Sigmoid colon (tissue), 4 donors: ENCODE measurements at regions not wholly inside any gene's neighbourhood (a gene's known extent, or its start where the extent isn't known, plus 50 kb on each side); places are given as distances from the start of the nearest gene placed in this dataset.

Experiments
- EP300 ChIP-seq, 4 donors: sonication (generic); formaldehyde crosslinking; IDR thresholded peaks; one replicate each; pipeline ENCODE4 v1.6.1; 2017; ENCODE audit warnings: antibody characterized with exemption in 4 of 4
- POLR2A ChIP-seq, 2 donors: fragments of 450-650 bp; IDR thresholded peaks; one replicate each; pipeline ENCODE4 v1.6.1; 2016; ENCODE audit warnings: antibody characterized with exemption in 2 of 2, mild to moderate bottlenecking in 2 of 2, moderate library complexity in 2 of 2
- POLR2AphosphoS5 ChIP-seq, 4 donors: sonication (generic); formaldehyde crosslinking; IDR thresholded peaks; one replicate each; pipeline ENCODE4 v1.6.1; 2017; ENCODE audit warnings: antibody characterized with exemption in 4 of 4
- TF ChIP-seq, protein P1 (sequence below), 4 experiments: fragments of 450-650 bp in 3 of 4; fragments of 200-600 bp in 1 of 4; IDR thresholded peaks; one replicate each; pipeline ENCODE4 v1.5.1; 2016 to 2019; ENCODE audit warnings: antibody characterized with exemption in 4 of 4, mild to moderate bottlenecking in 3 of 4, moderate library complexity in 2 of 4

DNA sequence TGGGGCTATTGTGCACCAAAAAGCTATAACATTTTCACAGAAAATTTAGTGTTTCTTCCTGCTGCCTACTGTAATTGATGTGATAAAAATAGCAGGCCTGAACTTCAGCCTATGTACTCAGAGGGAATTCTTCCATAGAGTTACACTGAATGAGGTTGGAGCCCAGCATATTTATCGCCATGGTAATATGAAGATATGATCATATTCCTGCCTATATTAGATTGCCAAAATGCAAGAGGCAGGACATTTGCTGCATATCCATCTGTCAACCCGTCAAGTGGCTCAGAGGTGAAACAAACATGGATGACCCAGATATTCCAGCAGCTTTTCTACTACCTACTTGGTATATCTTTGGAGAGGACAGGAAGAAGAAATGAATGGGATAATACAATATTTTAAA, 1150.6 kb downstream of the TBL1XR1 start:
- TF ChIP-seq, protein P1, sequence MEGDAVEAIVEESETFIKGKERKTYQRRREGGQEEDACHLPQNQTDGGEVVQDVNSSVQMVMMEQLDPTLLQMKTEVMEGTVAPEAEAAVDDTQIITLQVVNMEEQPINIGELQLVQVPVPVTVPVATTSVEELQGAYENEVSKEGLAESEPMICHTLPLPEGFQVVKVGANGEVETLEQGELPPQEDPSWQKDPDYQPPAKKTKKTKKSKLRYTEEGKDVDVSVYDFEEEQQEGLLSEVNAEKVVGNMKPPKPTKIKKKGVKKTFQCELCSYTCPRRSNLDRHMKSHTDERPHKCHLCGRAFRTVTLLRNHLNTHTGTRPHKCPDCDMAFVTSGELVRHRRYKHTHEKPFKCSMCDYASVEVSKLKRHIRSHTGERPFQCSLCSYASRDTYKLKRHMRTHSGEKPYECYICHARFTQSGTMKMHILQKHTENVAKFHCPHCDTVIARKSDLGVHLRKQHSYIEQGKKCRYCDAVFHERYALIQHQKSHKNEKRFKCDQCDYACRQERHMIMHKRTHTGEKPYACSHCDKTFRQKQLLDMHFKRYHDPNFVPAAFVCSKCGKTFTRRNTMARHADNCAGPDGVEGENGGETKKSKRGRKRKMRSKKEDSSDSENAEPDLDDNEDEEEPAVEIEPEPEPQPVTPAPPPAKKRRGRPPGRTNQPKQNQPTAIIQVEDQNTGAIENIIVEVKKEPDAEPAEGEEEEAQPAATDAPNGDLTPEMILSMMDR (IDR thresholded peaks at IDR 0.05): no peak
- TF ChIP-seq POLR2A (IDR thresholded peaks at IDR 0.05) (no peak), POLR2AphosphoS5 (IDR thresholded peaks at IDR 0.05) (no peak), EP300 (IDR thresholded peaks at IDR 0.05) (no peak)
